Cardiac muscle cell (in vitro differentiated cells and primary cell): ENCODE measurements at regions not wholly inside any gene's neighbourhood (a gene's known extent, or its start where the extent isn't known, plus 50 kb on each side); places are given as distances from the start of the nearest gene placed in this dataset.

Experiments
- DNase-seq, 2 donors: peaks; one replicate each; pipeline versions ENCODE4 v3.0.0 to v3.0.0-alpha.2; 2010 to 2017; ENCODE audit warnings: low read depth in 1 of 2, low spot score in 1 of 2
- H3K27ac ChIP-seq: fragments of 200-600 bp; sonication (generic); 2 replicates; pipeline ENCODE4 v1.5.1; 2016
- H3K27me3 ChIP-seq: fragments of 200-600 bp; sonication (generic); 2 replicates; pipeline ENCODE4 v1.6.0; 2016; ENCODE audit warnings: control low read depth
- H3K36me3 ChIP-seq: fragments of 200-600 bp; sonication (generic); 2 replicates; pipeline ENCODE4 v1.5.1; 2016; ENCODE audit warnings: control low read depth
- H3K4me1 ChIP-seq: fragments of 200-600 bp; sonication (generic); 2 replicates; pipeline ENCODE4 v1.8.1; 2017; ENCODE audit warnings: low read depth, mild to moderate bottlenecking, mixed run types
- H3K4me3 ChIP-seq: fragments of 200-600 bp; sonication (generic); 2 replicates; pipeline ENCODE4 v1.5.1; 2016; ENCODE audit warnings: mild to moderate bottlenecking
- H3K9me3 ChIP-seq: fragments of 200-600 bp; sonication (generic); 2 replicates; pipeline ENCODE4 v1.5.1; 2017; ENCODE audit warnings: low read depth, mild to moderate bottlenecking, control low read depth
- TF ChIP-seq, protein P1 (sequence below): IDR thresholded peaks from 2 replicates; pipeline ENCODE4 v1.5.1; 2012; ENCODE audit warnings: low read depth, mild to moderate bottlenecking, low read length

GRCh38 chr2:88258208-88258607, 88.1 kb downstream of the THNSL2 start:
- TF ChIP-seq, protein P1, sequence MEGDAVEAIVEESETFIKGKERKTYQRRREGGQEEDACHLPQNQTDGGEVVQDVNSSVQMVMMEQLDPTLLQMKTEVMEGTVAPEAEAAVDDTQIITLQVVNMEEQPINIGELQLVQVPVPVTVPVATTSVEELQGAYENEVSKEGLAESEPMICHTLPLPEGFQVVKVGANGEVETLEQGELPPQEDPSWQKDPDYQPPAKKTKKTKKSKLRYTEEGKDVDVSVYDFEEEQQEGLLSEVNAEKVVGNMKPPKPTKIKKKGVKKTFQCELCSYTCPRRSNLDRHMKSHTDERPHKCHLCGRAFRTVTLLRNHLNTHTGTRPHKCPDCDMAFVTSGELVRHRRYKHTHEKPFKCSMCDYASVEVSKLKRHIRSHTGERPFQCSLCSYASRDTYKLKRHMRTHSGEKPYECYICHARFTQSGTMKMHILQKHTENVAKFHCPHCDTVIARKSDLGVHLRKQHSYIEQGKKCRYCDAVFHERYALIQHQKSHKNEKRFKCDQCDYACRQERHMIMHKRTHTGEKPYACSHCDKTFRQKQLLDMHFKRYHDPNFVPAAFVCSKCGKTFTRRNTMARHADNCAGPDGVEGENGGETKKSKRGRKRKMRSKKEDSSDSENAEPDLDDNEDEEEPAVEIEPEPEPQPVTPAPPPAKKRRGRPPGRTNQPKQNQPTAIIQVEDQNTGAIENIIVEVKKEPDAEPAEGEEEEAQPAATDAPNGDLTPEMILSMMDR: no peak
- H3K36me3 ChIP-seq: no peaks in the 10 kb centered on the region
- DNase-seq: no peak
- H3K9me3 ChIP-seq: no peaks in the 10 kb centered on the region
- H3K4me1 ChIP-seq: no peaks in the 10 kb centered on the region
- peaks cover 8% of the 10 kb centered on the region for H3K27me3 ChIP-seq
- H3K27ac ChIP-seq: no peak overlapping the region
- no peak overlapping the region for H3K4me3 ChIP-seq

GRCh38 chr2:88254437-88255091, 84.4 kb downstream of the THNSL2 start:
- TF ChIP-seq, protein P1: no peak
- H3K27me3 ChIP-seq: peaks cover 8% of the 10 kb centered on the region
- H3K4me3 ChIP-seq: no peak overlapping the region
- no peak for DNase-seq
- no peaks in the 10 kb centered on the region for H3K36me3 ChIP-seq
- no peaks in the 10 kb centered on the region for H3K4me1 ChIP-seq
- no peaks in the 10 kb centered on the region for H3K9me3 ChIP-seq
- H3K27ac ChIP-seq: no peak overlapping the region

GRCh38 chr2:88253997-88254396, 83.9 kb downstream of the THNSL2 start:
- Histone ChIP-seq H3K9me3 (no peaks in the 10 kb centered on the region), H3K27ac (no peak overlapping the region), H3K4me3 (no peak overlapping the region), H3K4me1 (no peaks in the 10 kb centered on the region), H3K27me3 (peaks cover 8% of the 10 kb centered on the region), H3K36me3 (no peaks in the 10 kb centered on the region)
- TF ChIP-seq, protein P1: no peak
- DNase-seq: no peak

DNA sequence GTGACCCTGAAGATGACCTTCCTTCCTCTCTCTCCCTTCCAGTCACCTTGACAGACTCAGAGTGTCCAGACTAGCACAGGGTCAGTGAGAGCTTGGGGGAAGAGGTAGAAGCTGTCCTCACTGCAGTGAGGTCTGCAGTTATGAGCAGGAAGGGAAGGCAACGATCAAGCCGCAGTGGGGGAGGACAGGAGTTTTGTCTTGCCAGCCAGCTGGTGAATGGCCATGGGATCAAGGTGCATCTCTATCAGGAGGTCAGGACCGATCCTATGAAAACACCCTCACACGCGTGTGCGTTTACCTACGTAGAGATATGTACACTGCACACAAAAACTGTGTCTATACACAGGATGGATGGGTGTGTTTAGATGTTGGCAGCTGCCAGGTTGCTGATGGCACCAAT, 83.2 kb downstream of the THNSL2 start:
- H3K4me3 ChIP-seq: no peak overlapping the region
- no peaks in the 10 kb centered on the region for H3K4me1 ChIP-seq
- DNase-seq: no peak
- no peak overlapping the region for H3K27ac ChIP-seq
- TF ChIP-seq, protein P1: no peak
- H3K27me3 ChIP-seq: peaks cover 7% of the 10 kb centered on the region
- no peaks in the 10 kb centered on the region for H3K9me3 ChIP-seq
- H3K36me3 ChIP-seq: no peaks in the 10 kb centered on the region

GRCh38 chr2:88252646-88253045, 82.5 kb downstream of the THNSL2 start:
- Histone ChIP-seq H3K36me3 (no peaks in the 10 kb centered on the region), H3K4me1 (no peaks in the 10 kb centered on the region), H3K27me3 (peaks cover under 1% of the 10 kb centered on the region), H3K4me3 (no peak overlapping the region), H3K27ac (no peak overlapping the region), H3K9me3 (no peaks in the 10 kb centered on the region)
- DNase-seq: no peak
- TF ChIP-seq, protein P1: no peak

- TF ChIP-seq, protein P1: no peak
- H3K27ac ChIP-seq: no peak overlapping the region
- no peaks in the 10 kb centered on the region for H3K4me1 ChIP-seq
- no peaks in the 10 kb centered on the region for H3K36me3 ChIP-seq
- DNase-seq: no peak
- H3K4me3 ChIP-seq: no peak overlapping the region
- no peaks in the 10 kb centered on the region for H3K27me3 ChIP-seq
- H3K9me3 ChIP-seq: no peaks in the 10 kb centered on the region
Observed at GRCh38 chr2:88252111-88252510, 82.0 kb downstream of the THNSL2 start.
